Mesenchymal stem cell (in vitro differentiated cells and primary cell): ENCODE measurements at regions not wholly inside any gene's neighbourhood (a gene's known extent, or its start where the extent isn't known, plus 50 kb on each side); places are given as distances from the start of the nearest gene placed in this dataset.

Experiments
- DNase-seq: peaks from one replicate; pipeline ENCODE4 v3.0.0-alpha.2; 2013
- H2AFZ ChIP-seq: one replicate; pipeline ENCODE4 v1.6.1; 2013; ENCODE audit warnings: low read depth, mild to moderate bottlenecking, control low read depth, inconsistent platforms, low read length, moderate library complexity
- H2AK5ac ChIP-seq: 2 replicates; pipeline ENCODE4 v1.6.1; 2013; ENCODE audit warnings: low read length, moderate library complexity, mild to moderate bottlenecking, inconsistent platforms; ENCODE audit not compliant: severe bottlenecking
- H2BK120ac ChIP-seq: one replicate; pipeline ENCODE4 v1.6.1; 2013; ENCODE audit warnings: low read depth, mild to moderate bottlenecking, inconsistent platforms, low read length, moderate library complexity
- H2BK12ac ChIP-seq, 2 experiments: one replicate each; pipeline ENCODE4 v1.6.1; 2013; ENCODE audit warnings: inconsistent platforms in 2 of 2, low read length in 2 of 2, mild to moderate bottlenecking in 2 of 2, moderate library complexity in 2 of 2, control low read depth in 1 of 2
- H2BK15ac ChIP-seq: one replicate; pipeline ENCODE4 v1.6.1; 2013; ENCODE audit warnings: mild to moderate bottlenecking, low read depth, inconsistent platforms; ENCODE audit not compliant: poor library complexity, severe bottlenecking
- H2BK5ac ChIP-seq: 2 replicates; pipeline ENCODE4 v1.6.1; 2013; ENCODE audit warnings: low read depth, mild to moderate bottlenecking, low read length, control low read depth, inconsistent platforms; ENCODE audit not compliant: poor library complexity, severe bottlenecking
- H3K14ac ChIP-seq, 2 experiments: one replicate each; pipeline ENCODE4 v1.6.1; 2013; ENCODE audit warnings: inconsistent platforms in 2 of 2, low read length in 2 of 2, control low read depth in 1 of 2, mild to moderate bottlenecking in 1 of 2, moderate library complexity in 1 of 2
- H3K18ac ChIP-seq, 2 experiments: one replicate each; pipeline ENCODE4 v1.6.1; 2013; ENCODE audit warnings: inconsistent platforms in 2 of 2, low read length in 2 of 2, control low read depth in 1 of 2, low read depth in 1 of 2, mild to moderate bottlenecking in 1 of 2
- H3K23ac ChIP-seq, 2 experiments: one replicate each; pipeline ENCODE4 v1.6.1; 2013; ENCODE audit warnings: inconsistent platforms in 2 of 2, low read length in 2 of 2, mild to moderate bottlenecking in 2 of 2, moderate library complexity in 2 of 2, control low read depth in 1 of 2
- H3K27ac ChIP-seq: 2 replicates; pipeline ENCODE4 v1.5.1; 2013; ENCODE audit warnings: mild to moderate bottlenecking, moderate library complexity, low read length, control low read depth, inconsistent platforms; ENCODE audit not compliant: poor library complexity, severe bottlenecking
- H3K27me3 ChIP-seq, 2 experiments: 2 replicates each; pipeline versions ENCODE4 v1.6.1 to v1.7.0; 2013; ENCODE audit warnings: low read length in 2 of 2, mild to moderate bottlenecking in 2 of 2, moderate library complexity in 2 of 2, control low read depth in 1 of 2, inconsistent platforms in 1 of 2; ENCODE audit not compliant: control insufficient read depth in 1 of 2, insufficient read depth in 1 of 2
- H3K36me3 ChIP-seq, 2 experiments: 2 replicates each; pipeline versions ENCODE4 v1.6.1 to v1.7.0; 2013; ENCODE audit warnings: low read length in 2 of 2, control low read depth in 1 of 2, inconsistent platforms in 1 of 2, low read depth in 1 of 2, mild to moderate bottlenecking in 1 of 2; ENCODE audit not compliant: insufficient read depth in 2 of 2, control insufficient read depth in 1 of 2
- H3K4ac ChIP-seq, 2 experiments: one replicate each; pipeline ENCODE4 v1.6.1; 2013; ENCODE audit warnings: inconsistent platforms in 2 of 2, low read length in 2 of 2, mild to moderate bottlenecking in 2 of 2, moderate library complexity in 2 of 2, control low read depth in 1 of 2, low read depth in 1 of 2
- H3K4me1 ChIP-seq: 2 replicates; pipeline ENCODE4 v1.6.1; 2013; ENCODE audit warnings: low read depth, low read length, control low read depth; ENCODE audit not compliant: control insufficient read depth, insufficient read depth
- H3K4me2 ChIP-seq: 2 replicates; pipeline ENCODE4 v1.6.1; 2013; ENCODE audit warnings: low read length, mild to moderate bottlenecking, inconsistent platforms; ENCODE audit not compliant: poor library complexity, severe bottlenecking
- H3K4me3 ChIP-seq, 2 experiments: 2 replicates each; pipeline versions ENCODE4 v1.5.1 to v1.7.0; 2013; ENCODE audit warnings: low read length in 2 of 2, mild to moderate bottlenecking in 2 of 2, control low read depth in 1 of 2, low read depth in 1 of 2; ENCODE audit not compliant: insufficient read depth in 1 of 2
- H3K79me1 ChIP-seq: replicated peaks from 2 replicates; pipeline ENCODE4 v1.6.1; 2013; ENCODE audit warnings: mild to moderate bottlenecking, control low read depth, low read length, inconsistent platforms; ENCODE audit not compliant: poor library complexity, severe bottlenecking
- H3K9ac ChIP-seq: 2 replicates; pipeline ENCODE4 v1.7.0; 2013; ENCODE audit warnings: mild to moderate bottlenecking, low read length, moderate library complexity
- H3K9me3 ChIP-seq: 2 replicates; pipeline ENCODE4 v1.7.0; 2013; ENCODE audit warnings: mild to moderate bottlenecking, low read length; ENCODE audit not compliant: control insufficient read depth
- H4K8ac ChIP-seq: one replicate; pipeline ENCODE4 v1.6.1; 2013; ENCODE audit warnings: inconsistent platforms, mild to moderate bottlenecking, low read length, moderate library complexity
- H4K91ac ChIP-seq: one replicate; pipeline ENCODE4 v1.6.1; 2013; ENCODE audit warnings: mild to moderate bottlenecking, low read length, inconsistent platforms
- WGBS: methylation state at CpG from one replicate; pipeline ENCODE4 v1.1.7; 2013; ENCODE audit warnings: mixed read lengths; 5-methylcytosine and 5-hydroxymethylcytosine counted together

GRCh38 chr11:129324533-129325175, 51.0 kb upstream of the BARX2 start:
- Histone ChIP-seq H2BK120ac (no peak overlapping the region), H2BK15ac (no peak overlapping the region), H3K4me1 (no peaks in the 10 kb centered on the region), H2BK5ac (no peak overlapping the region), H2AFZ (no peak overlapping the region), H3K9me3 (no peaks in the 10 kb centered on the region), H2BK12ac (no peak overlapping the region), H2AK5ac (no peak overlapping the region), H4K91ac (no peak overlapping the region), H3K9ac (peak overlapping the region; percentile 51), H3K36me3 (no peaks in the 10 kb centered on the region), H3K4me3 (peak overlapping the region in 1 of 2 experiments; percentile 64), H3K4me2 (no peak overlapping the region), H3K4ac (no peak overlapping the region), H3K18ac (peak overlapping the region in 1 of 2 experiments; percentile 38), H4K8ac (no peak overlapping the region), H3K14ac (no peak overlapping the region), H3K79me1 (no peaks in the 10 kb centered on the region), H3K27ac (no peak overlapping the region), H3K23ac (no peak overlapping the region), H3K27me3 (peaks cover 0 to 6% of the 10 kb centered on the region in 2 experiments)
- WGBS = 58% methylated on average over 10 of the region's 10 CpGs
- peak; percentile 30 for DNase-seq

- no peaks in the 10 kb centered on the region for H3K4me1 ChIP-seq
- no peaks in the 10 kb centered on the region for H3K9me3 ChIP-seq
- no peak overlapping the region for H2BK15ac ChIP-seq
- H4K8ac ChIP-seq = no peak overlapping the region
- H2BK120ac ChIP-seq = no peak overlapping the region
- H2AFZ ChIP-seq = no peak overlapping the region
- H3K4me3 ChIP-seq = peak overlapping the region in 1 of 2 experiments; percentile 64
- no peak overlapping the region for H2BK5ac ChIP-seq
- H2AK5ac ChIP-seq = no peak overlapping the region
- H3K14ac ChIP-seq = no peak overlapping the region
- 67% methylated on average over 11 of the region's 12 CpGs for WGBS
- no peak overlapping the region for H4K91ac ChIP-seq
- H3K36me3 ChIP-seq = no peaks in the 10 kb centered on the region
- peaks cover 0 to 6% of the 10 kb centered on the region in 2 experiments for H3K27me3 ChIP-seq
- H3K4ac ChIP-seq = no peak overlapping the region
- H3K27ac ChIP-seq = no peak overlapping the region
- H3K23ac ChIP-seq = no peak overlapping the region
- peak; percentile 69 for DNase-seq
- H3K4me2 ChIP-seq = no peak overlapping the region
- H2BK12ac ChIP-seq = no peak overlapping the region
- peak overlapping the region; percentile 51 for H3K9ac ChIP-seq
- no peak overlapping the region for H3K18ac ChIP-seq
- no peaks in the 10 kb centered on the region for H3K79me1 ChIP-seq
These were observed 51.6 kb upstream of the BARX2 start for GRCh38 chr11:129323896-129324502.

- Histone ChIP-seq H3K23ac (no peak overlapping the region), H4K8ac (no peak overlapping the region), H3K4me1 (no peaks in the 10 kb centered on the region)
These were observed 52.7 kb upstream of the BARX2 start for GRCh38 chr11:129322941-129323340.

GRCh38 chr11:129321076-129321475, 54.6 kb upstream of the BARX2 start:
- Histone ChIP-seq H2BK5ac (no peak overlapping the region), H2AK5ac (no peak overlapping the region), H3K4me3 (no peak overlapping the region), H2BK120ac (no peak overlapping the region), H3K9me3 (no peaks in the 10 kb centered on the region), H3K9ac (no peak overlapping the region), H2BK15ac (no peak overlapping the region), H3K4me1 (no peaks in the 10 kb centered on the region), H3K4me2 (no peak overlapping the region), H3K27me3 (peaks cover 3 to 12% of the 10 kb centered on the region in 2 experiments), H3K36me3 (no peaks in the 10 kb centered on the region), H2BK12ac (no peak overlapping the region), H3K79me1 (no peaks in the 10 kb centered on the region), H3K18ac (no peak overlapping the region), H3K14ac (no peak overlapping the region), H4K91ac (no peak overlapping the region), H4K8ac (no peak overlapping the region), H3K27ac (no peak overlapping the region), H3K23ac (no peak overlapping the region), H2AFZ (no peak overlapping the region), H3K4ac (no peak overlapping the region)
- DNase-seq = no peak
- 74% methylated on average over 2 of the region's 2 CpGs for WGBS

More at GRCh38 chr11:129322941-129323340, 52.7 kb upstream of the BARX2 start:
- no peak overlapping the region for H2BK12ac ChIP-seq
- DNase-seq = no peak
- no peak overlapping the region for H2AFZ ChIP-seq
- no peak overlapping the region for H3K18ac ChIP-seq
- H2BK15ac ChIP-seq = no peak overlapping the region
- no peak overlapping the region for H4K91ac ChIP-seq
- no peaks in the 10 kb centered on the region for H3K9me3 ChIP-seq
- no peak overlapping the region for H2BK5ac ChIP-seq
- no peaks in the 10 kb centered on the region for H3K36me3 ChIP-seq
- H3K79me1 ChIP-seq = no peaks in the 10 kb centered on the region
- no peak overlapping the region for H2BK120ac ChIP-seq
- no peak overlapping the region for H3K27ac ChIP-seq
- no peak overlapping the region for H3K9ac ChIP-seq
- no peak overlapping the region for H3K4me2 ChIP-seq
- H3K27me3 ChIP-seq = peaks cover 0 to 6% of the 10 kb centered on the region in 2 experiments
- no peak overlapping the region for H3K4ac ChIP-seq
- no peak overlapping the region for H2AK5ac ChIP-seq
- H3K4me3 ChIP-seq = no peak overlapping the region
- 87% methylated on average over 6 of the region's 8 CpGs for WGBS
- H3K14ac ChIP-seq = no peak overlapping the region
